ENCODE measurements at regions not wholly inside any gene's neighbourhood (a gene's known extent, or its start where the extent isn't known, plus 50 kb on each side); places are given as distances from the start of the nearest gene placed in this dataset.

DNA sequence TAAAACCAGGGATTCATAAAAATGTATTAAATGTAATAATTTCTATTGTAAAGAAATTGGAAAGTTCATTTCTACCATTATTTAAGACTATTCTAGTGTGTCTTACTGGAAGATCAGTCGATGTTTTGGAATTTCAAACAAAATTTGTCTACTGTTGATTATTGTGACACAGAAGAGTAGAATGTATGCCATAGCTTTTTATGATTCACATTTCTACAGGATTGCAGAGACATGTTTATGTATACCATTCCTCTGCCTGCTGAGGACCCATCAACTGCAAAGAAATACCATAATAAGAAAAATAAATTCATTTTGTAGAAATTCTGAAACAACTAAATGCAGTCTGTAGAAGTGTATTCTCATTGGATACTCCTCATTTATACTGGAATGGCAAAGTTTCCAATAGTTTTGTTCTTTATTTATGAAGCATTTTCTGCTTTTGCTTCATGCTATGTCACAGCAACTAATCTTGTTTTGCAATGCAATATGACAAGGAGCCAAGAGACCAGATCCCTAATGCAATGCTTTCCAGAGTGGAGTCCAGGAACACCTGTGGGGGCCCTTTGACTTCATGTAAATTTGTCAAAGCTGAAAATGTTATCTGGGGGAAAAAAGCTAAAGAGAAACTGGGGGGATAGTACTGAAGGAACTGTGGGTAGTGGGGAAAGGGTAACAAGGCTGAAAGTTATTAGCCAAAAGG, 172.9 kb upstream of the LRIG3 start:
- Histone ChIP-seq H3K18ac (ENCODE audit: insufficient read length, low read depth, low read length) (no peak overlapping the region), H3K79me1 (ENCODE audit: insufficient read depth, low read depth, low read length, poor library complexity, severe bottlenecking) (no peaks in the 10 kb centered on the region), H3K79me2 (ENCODE audit: insufficient read depth, low read length) (no peaks in the 10 kb centered on the region), H2AK5ac (ENCODE audit: insufficient read length, low read length) (no peak overlapping the region), H3K4me2 (ENCODE audit: insufficient read depth, insufficient read length, low read length) (no peak overlapping the region), H3K9ac (ENCODE audit: extremely low read depth, insufficient read length, low read length) (no peak overlapping the region), H3K23me2 (ENCODE audit: insufficient read length, low read depth, low read length, poor library complexity, severe bottlenecking) (no peaks in the 10 kb centered on the region), H2BK20ac (ENCODE audit: low read depth, low read length, poor library complexity, severe bottlenecking) (no peak overlapping the region), H4K91ac (ENCODE audit: insufficient read length, low read depth, low read length) (no peak overlapping the region), H2BK120ac (ENCODE audit: low read depth, low read length, poor library complexity, severe bottlenecking) (no peak overlapping the region), H2BK5ac (ENCODE audit: insufficient read length, low read length) (no peak overlapping the region), H4K5ac (ENCODE audit: insufficient read length, low read depth, low read length) (no peak overlapping the region), H4K8ac (replicated peaks; ENCODE audit: insufficient read length, low read depth, low read length) (no peak overlapping the region), H3K14ac (ENCODE audit: insufficient read depth, low read length) (no peak overlapping the region), H3K27me3 (ENCODE audit: insufficient read depth, low read length) (no peaks in the 10 kb centered on the region), H3K23ac (ENCODE audit: insufficient read length, low read depth, low read length) (no peak overlapping the region), H3K9me3 (ENCODE audit: control insufficient read depth, low read depth, low read length) (no peaks in the 10 kb centered on the region), H4K20me1 (ENCODE audit: control insufficient read depth, insufficient read depth, insufficient read length) (no peaks in the 10 kb centered on the region), H3K27ac (ENCODE audit: insufficient read length, low read depth, low read length) (no peak overlapping the region), H2BK15ac (ENCODE audit: low read depth, low read length) (no peak overlapping the region), H3K4ac (ENCODE audit: low read depth, low read length) (no peak overlapping the region), H3T11ph (ENCODE audit: low read length) (no peak overlapping the region), H3K56ac (ENCODE audit: insufficient read length, low read depth, low read length) (no peak overlapping the region), H2AFZ (ENCODE audit: low read length) (no peak overlapping the region), H2BK12ac (ENCODE audit: insufficient read length, low read depth, low read length) (no peak overlapping the region), H3K4me1 (ENCODE audit: insufficient read depth, low read length) (no peaks in the 10 kb centered on the region)
- no peak for DNase-seq
- no peak overlapping the region for H3K27ac Mint-ChIP-seq
- no peaks in the 10 kb centered on the region for H3K9me3 Mint-ChIP-seq
- peaks cover 1% of the 10 kb centered on the region for H3K27me3 Mint-ChIP-seq (ENCODE audit: low read depth)
- peaks cover 4 to 10% of the 10 kb centered on the region in 2 experiments for H3K4me1 Mint-ChIP-seq
- WGBS (ENCODE audit: extremely low coverage, insufficient read length, low lambda C conversion rate), result no CpG with 5 or more reads among the region's 1 CpG
- no peak overlapping the region for H3K4me3 Mint-ChIP-seq
- TF ChIP-seq, protein P1, sequence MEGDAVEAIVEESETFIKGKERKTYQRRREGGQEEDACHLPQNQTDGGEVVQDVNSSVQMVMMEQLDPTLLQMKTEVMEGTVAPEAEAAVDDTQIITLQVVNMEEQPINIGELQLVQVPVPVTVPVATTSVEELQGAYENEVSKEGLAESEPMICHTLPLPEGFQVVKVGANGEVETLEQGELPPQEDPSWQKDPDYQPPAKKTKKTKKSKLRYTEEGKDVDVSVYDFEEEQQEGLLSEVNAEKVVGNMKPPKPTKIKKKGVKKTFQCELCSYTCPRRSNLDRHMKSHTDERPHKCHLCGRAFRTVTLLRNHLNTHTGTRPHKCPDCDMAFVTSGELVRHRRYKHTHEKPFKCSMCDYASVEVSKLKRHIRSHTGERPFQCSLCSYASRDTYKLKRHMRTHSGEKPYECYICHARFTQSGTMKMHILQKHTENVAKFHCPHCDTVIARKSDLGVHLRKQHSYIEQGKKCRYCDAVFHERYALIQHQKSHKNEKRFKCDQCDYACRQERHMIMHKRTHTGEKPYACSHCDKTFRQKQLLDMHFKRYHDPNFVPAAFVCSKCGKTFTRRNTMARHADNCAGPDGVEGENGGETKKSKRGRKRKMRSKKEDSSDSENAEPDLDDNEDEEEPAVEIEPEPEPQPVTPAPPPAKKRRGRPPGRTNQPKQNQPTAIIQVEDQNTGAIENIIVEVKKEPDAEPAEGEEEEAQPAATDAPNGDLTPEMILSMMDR (conservative IDR thresholded peaks at IDR 0.05), result no peak
- no peaks in the 10 kb centered on the region for H3K36me3 Mint-ChIP-seq (ENCODE audit: insufficient read depth in 1 of 3, low read depth in 3 of 3)
